HEK293 (cell line): ENCODE measurements at regions not wholly inside any gene's neighbourhood (a gene's known extent, or its start where the extent isn't known, plus 50 kb on each side); places are given as distances from the start of the nearest gene placed in this dataset.

Experiments used
- CTCF ChIA-PET: fragments of 350-600 bp; formaldehyde crosslinking; extraction: SDS; loops from one replicate; lab custom pipeline; 2021; ENCODE audit warnings: antibody characterized with exemption; lab: Yijun Ruan, JAX
- POLR2A ChIA-PET: fragments of 300-600 bp; formaldehyde crosslinking; extraction: SDS; loops from one replicate; lab custom pipeline; 2020; ENCODE audit warnings: antibody characterized with exemption, inconsistent platforms; lab: Yijun Ruan, JAX
- H3K27ac ChIP-seq: fragments of 200-500 bp; sonication (Bioruptor generic); 2 replicates; pipeline ENCODE4 v1.5.1; 2014; ENCODE audit warnings: low read depth, low read length, control low read depth, inconsistent platforms; ENCODE audit errors: extremely low read depth
- H3K36me3 ChIP-seq, 2 experiments: fragments of 200-500 bp in 1 of 2; sonication (Bioruptor generic) in 1 of 2; 1 replicate in 1 of 2; 2 replicates in 1 of 2; pipeline ENCODE4 v1.5.1; 2014 to 2017; ENCODE audit warnings: inconsistent platforms in 2 of 2, low read length in 2 of 2; ENCODE audit not compliant: control insufficient read depth in 2 of 2, insufficient read depth in 1 of 2
- H3K4me1 ChIP-seq: fragments of 200-500 bp; sonication (Bioruptor generic); 2 replicates; pipeline ENCODE4 v1.5.1; 2014; ENCODE audit warnings: mild to moderate bottlenecking, low read length, inconsistent platforms; ENCODE audit not compliant: control insufficient read depth, insufficient read depth
- H3K4me3 ChIP-seq: 2 replicates; pipeline ENCODE4 v1.5.1; 2011; ENCODE audit warnings: low read depth, mild to moderate bottlenecking, control low read depth, low read length, moderate library complexity
- H3K9me3 ChIP-seq: fragments of 200-500 bp; sonication (Bioruptor generic); 2 replicates; pipeline ENCODE4 v1.5.1; 2014; ENCODE audit warnings: low read depth, low read length, inconsistent platforms; ENCODE audit not compliant: control insufficient read depth, insufficient read depth
- BCL6B ChIP-seq: fragments of 450-650 bp; formaldehyde crosslinking; IDR thresholded peaks from 2 replicates; pipeline ENCODE4 v1.5.1; 2017; ENCODE audit warnings: missing biosample characterization, missing genetic modification characterization
- GFI1B ChIP-seq: fragments of 450-650 bp; formaldehyde crosslinking; IDR thresholded peaks from 2 replicates; pipeline ENCODE4 v1.5.1; 2016; ENCODE audit warnings: missing biosample characterization, missing genetic modification characterization
- SETDB1 ChIP-seq: IDR thresholded peaks from one replicate; pipeline ENCODE4 v1.6.1; 2017; ENCODE audit warnings: mild to moderate bottlenecking, low read length, moderate library complexity, mixed read lengths; ENCODE audit not compliant: insufficient read length
- SP7 ChIP-seq: fragments of 450-650 bp; formaldehyde crosslinking; IDR thresholded peaks from 2 replicates; pipeline ENCODE4 v1.5.1; 2016; ENCODE audit warnings: missing biosample characterization, missing genetic modification characterization
- ZIC2 ChIP-seq: fragments of 450-650 bp; formaldehyde crosslinking; IDR thresholded peaks from 2 replicates; pipeline ENCODE4 v1.5.1; 2016; ENCODE audit warnings: missing biosample characterization, missing genetic modification characterization
- ZNF138 ChIP-seq: fragments of 450-650 bp; formaldehyde crosslinking; IDR thresholded peaks from 2 replicates; pipeline ENCODE4 v1.5.1; 2016; ENCODE audit warnings: missing biosample characterization, missing genetic modification characterization, borderline replicate concordance
- ZNF148 ChIP-seq: fragments of 450-650 bp; formaldehyde crosslinking; IDR thresholded peaks from 2 replicates; pipeline ENCODE4 v1.5.0; 2017; ENCODE audit warnings: missing biosample characterization, missing genetic modification characterization, borderline replicate concordance
- ZNF19 ChIP-seq: fragments of 450-650 bp; formaldehyde crosslinking; IDR thresholded peaks from 2 replicates; pipeline ENCODE4; 2016; ENCODE audit warnings: missing biosample characterization, missing genetic modification characterization, low read depth
- ZNF239 ChIP-seq: fragments of 450-650 bp; formaldehyde crosslinking; IDR thresholded peaks from 2 replicates; pipeline ENCODE4 v1.5.1; 2016; ENCODE audit warnings: missing biosample characterization, missing genetic modification characterization
- ZNF292 ChIP-seq: fragments of 450-650 bp; formaldehyde crosslinking; IDR thresholded peaks from 2 replicates; pipeline ENCODE4 v1.5.1; 2016; ENCODE audit warnings: low read depth, missing biosample characterization, missing genetic modification characterization, borderline replicate concordance
- ZNF48 ChIP-seq: fragments of 450-650 bp; formaldehyde crosslinking; IDR thresholded peaks from 2 replicates; pipeline ENCODE4 v1.5.1; 2016; ENCODE audit warnings: missing biosample characterization, missing genetic modification characterization
- ZNF560 ChIP-seq: fragments of 450-650 bp; formaldehyde crosslinking; IDR thresholded peaks from 2 replicates; pipeline ENCODE4 v1.5.1; 2017; ENCODE audit warnings: missing biosample characterization, missing genetic modification characterization, borderline replicate concordance
- ZNF585B ChIP-seq: fragments of 450-650 bp; formaldehyde crosslinking; IDR thresholded peaks from 2 replicates; pipeline ENCODE4 v1.5.1; 2016; ENCODE audit warnings: missing biosample characterization, missing genetic modification characterization
- ZNF623 ChIP-seq: fragments of 450-650 bp; formaldehyde crosslinking; IDR thresholded peaks from 2 replicates; pipeline ENCODE4 v1.5.1; 2016; ENCODE audit warnings: missing biosample characterization, missing genetic modification characterization
- ZNF645 ChIP-seq: fragments of 450-650 bp; formaldehyde crosslinking; IDR thresholded peaks from 2 replicates; pipeline ENCODE4; 2016; ENCODE audit warnings: missing biosample characterization, missing genetic modification characterization
- ZNF664 ChIP-seq: fragments of 450-650 bp; formaldehyde crosslinking; IDR thresholded peaks from 2 replicates; pipeline ENCODE4 v1.5.1; 2016; ENCODE audit warnings: missing biosample characterization, missing genetic modification characterization
- TF ChIP-seq, protein P1 (sequence below): fragments of 450-650 bp; formaldehyde crosslinking; IDR thresholded peaks from 2 replicates; pipeline ENCODE4 v1.5.1; 2017; ENCODE audit warnings: missing biosample characterization, missing genetic modification characterization
- TF ChIP-seq, protein P2 (sequence below): fragments of 450-650 bp; formaldehyde crosslinking; IDR thresholded peaks from 2 replicates; pipeline ENCODE4 v1.5.1; 2016; ENCODE audit warnings: missing biosample characterization, missing genetic modification characterization

- no peak overlapping the region for H3K4me3 ChIP-seq
- ChIA-PET POLR2A (no interaction called here), CTCF (interaction anchor here (0.6 kb wide), 1 partner anchor 433 kb away, joined by 4 read pairs; no protein-coding TSS in a partner anchor)
- TF ChIP-seq ZNF138 (no peak), ZNF148 (tag by site-specific recombination) (no peak), ZIC2 (tag by site-specific recombination) (no peak), SP7 (tag by site-specific recombination) (no peak), GFI1B (tag by site-specific recombination) (no peak), ZNF239 (tag by site-specific recombination) (no peak), ZNF623 (tag by site-specific recombination) (no peak), ZNF19 (no peak), ZNF560 (tag by site-specific recombination) (no peak), ZNF645 (no peak), ZNF292 (no peak)
- TF ChIP-seq, protein P1, sequence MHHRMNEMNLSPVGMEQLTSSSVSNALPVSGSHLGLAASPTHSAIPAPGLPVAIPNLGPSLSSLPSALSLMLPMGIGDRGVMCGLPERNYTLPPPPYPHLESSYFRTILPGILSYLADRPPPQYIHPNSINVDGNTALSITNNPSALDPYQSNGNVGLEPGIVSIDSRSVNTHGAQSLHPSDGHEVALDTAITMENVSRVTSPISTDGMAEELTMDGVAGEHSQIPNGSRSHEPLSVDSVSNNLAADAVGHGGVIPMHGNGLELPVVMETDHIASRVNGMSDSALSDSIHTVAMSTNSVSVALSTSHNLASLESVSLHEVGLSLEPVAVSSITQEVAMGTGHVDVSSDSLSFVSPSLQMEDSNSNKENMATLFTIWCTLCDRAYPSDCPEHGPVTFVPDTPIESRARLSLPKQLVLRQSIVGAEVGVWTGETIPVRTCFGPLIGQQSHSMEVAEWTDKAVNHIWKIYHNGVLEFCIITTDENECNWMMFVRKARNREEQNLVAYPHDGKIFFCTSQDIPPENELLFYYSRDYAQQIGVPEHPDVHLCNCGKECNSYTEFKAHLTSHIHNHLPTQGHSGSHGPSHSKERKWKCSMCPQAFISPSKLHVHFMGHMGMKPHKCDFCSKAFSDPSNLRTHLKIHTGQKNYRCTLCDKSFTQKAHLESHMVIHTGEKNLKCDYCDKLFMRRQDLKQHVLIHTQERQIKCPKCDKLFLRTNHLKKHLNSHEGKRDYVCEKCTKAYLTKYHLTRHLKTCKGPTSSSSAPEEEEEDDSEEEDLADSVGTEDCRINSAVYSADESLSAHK (tag by site-specific recombination) = no peak
- H3K4me1 ChIP-seq = no peaks in the 10 kb centered on the region
- H3K36me3 ChIP-seq = no peaks in the 10 kb centered on the region
- H3K27ac ChIP-seq = no peak overlapping the region
- H3K9me3 ChIP-seq = no peaks in the 10 kb centered on the region
Observed at GRCh38 chr2:128821010-128821409, 502.3 kb upstream of the HS6ST1 start.

GRCh38 chr2:128832946-128833663 lies 514.4 kb upstream of the HS6ST1 start:
- Histone ChIP-seq H3K4me3 (no peak overlapping the region), H3K36me3 (no peaks in the 10 kb centered on the region), H3K9me3 (no peaks in the 10 kb centered on the region), H3K27ac (no peak overlapping the region), H3K4me1 (no peaks in the 10 kb centered on the region)
- TF ChIP-seq ZNF585B (tag by site-specific recombination) (no peak), ZNF664 (tag by site-specific recombination) (no peak), ZNF48 (tag by site-specific recombination) (no peak), BCL6B (no peak), SETDB1 (no peak)
- TF ChIP-seq, protein P2, sequence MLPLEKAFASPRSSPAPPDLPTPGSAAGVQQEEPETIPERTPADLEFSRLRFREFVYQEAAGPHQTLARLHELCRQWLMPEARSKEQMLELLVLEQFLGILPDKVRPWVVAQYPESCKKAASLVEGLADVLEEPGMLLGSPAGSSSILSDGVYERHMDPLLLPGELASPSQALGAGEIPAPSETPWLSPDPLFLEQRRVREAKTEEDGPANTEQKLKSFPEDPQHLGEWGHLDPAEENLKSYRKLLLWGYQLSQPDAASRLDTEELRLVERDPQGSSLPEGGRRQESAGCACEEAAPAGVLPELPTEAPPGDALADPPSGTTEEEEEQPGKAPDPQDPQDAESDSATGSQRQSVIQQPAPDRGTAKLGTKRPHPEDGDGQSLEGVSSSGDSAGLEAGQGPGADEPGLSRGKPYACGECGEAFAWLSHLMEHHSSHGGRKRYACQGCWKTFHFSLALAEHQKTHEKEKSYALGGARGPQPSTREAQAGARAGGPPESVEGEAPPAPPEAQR (tag by site-specific recombination) = no peak
- ChIA-PET CTCF (no interaction called here), POLR2A (no interaction called here)
